Gastrocnemius medialis (tissue), 4 donors: ENCODE measurements at regions not wholly inside any gene's neighbourhood (a gene's known extent, or its start where the extent isn't known, plus 50 kb on each side); places are given as distances from the start of the nearest gene placed in this dataset.

Experiments used
- CTCF ChIP-seq, 5 experiments: fragments of 450-650 bp in 3 of 5; fragments of 200-600 bp in 2 of 5; sonication (generic) in 2 of 5; IDR thresholded peaks in 4 of 5; conservative IDR thresholded peaks in 1 of 5; 1 replicate in 4 of 5; 2 replicates in 1 of 5; pipeline ENCODE4 v1.5.1; 2016 to 2019; ENCODE audit warnings: antibody characterized with exemption in 5 of 5, mild to moderate bottlenecking in 3 of 5, moderate library complexity in 3 of 5
- POLR2A ChIP-seq, 2 donors: fragments of 450-650 bp; IDR thresholded peaks; one replicate each; pipeline ENCODE4 v1.6.1; 2017; ENCODE audit warnings: antibody characterized with exemption in 2 of 2, mild to moderate bottlenecking in 2 of 2, moderate library complexity in 2 of 2

GRCh38 chr5:175079707-175080106 lies 355.3 kb downstream of the MSX2 start:
- no peak for TF ChIP-seq CTCF (IDR thresholded peaks at IDR 0.05 in 4 of 5, conservative IDR thresholded peaks at IDR 0.05 in 1 of 5)
- TF ChIP-seq POLR2A (IDR thresholded peaks at IDR 0.05), result no peak
